CD4-positive, alpha-beta T cell treated with Interleukin-17A for 4 hours (primary cell): ENCODE measurements at regions not wholly inside any gene's neighbourhood (a gene's known extent, or its start where the extent isn't known, plus 50 kb on each side); places are given as distances from the start of the nearest gene placed in this dataset.
"Not testable (repeated sequence)": the region's sequence is repeated elsewhere in the genome, so short reads cannot be mapped to it uniquely, and the experiment has no call there.

Source experiments
- DNase-seq: peaks from one replicate; pipeline ENCODE4 v3.0.0-alpha.2; 2020; ENCODE audit warnings: mixed read lengths

GRCh38 chr1:229141271-229141670, 129.6 kb upstream of the RAB4A start:
- no peak for DNase-seq

GRCh38 chr1:229141689-229142377, 129.1 kb upstream of the RAB4A start:
- DNase-seq, result no peak

GRCh38 chr1:229142471-229142870, 128.4 kb upstream of the RAB4A start:
- no peak for DNase-seq

GRCh38 chr1:229146647-229147046, 124.3 kb upstream of the RAB4A start:
- DNase-seq, result no peak

- DNase-seq, result no peak
Measured at GRCh38 chr1:229147072-229147471, 123.8 kb upstream of the RAB4A start.

GRCh38 chr1:229148041-229148671, 122.8 kb upstream of the RAB4A start:
- no peak for DNase-seq

- DNase-seq, result no peak
Measured at GRCh38 chr1:229148743-229149142, 122.2 kb upstream of the RAB4A start.

- no peak for DNase-seq
Measured at GRCh38 chr1:229149435-229149834, 121.5 kb upstream of the RAB4A start.

- no peak for DNase-seq
Measured at GRCh38 chr1:229150518-229150917, 120.4 kb upstream of the RAB4A start.

GRCh38 chr1:229151412-229151811, 119.5 kb upstream of the RAB4A start:
- not testable (repeated sequence) for DNase-seq

- DNase-seq, result no peak
Measured at GRCh38 chr1:229152311-229152710, 118.6 kb upstream of the RAB4A start.

GRCh38 chr1:229153955-229154548, 116.9 kb upstream of the RAB4A start:
- no peak for DNase-seq

GRCh38 chr1:229154811-229155210, 116.1 kb upstream of the RAB4A start:
- no peak for DNase-seq

GRCh38 chr1:229155472-229155871, 115.4 kb upstream of the RAB4A start:
- peak; percentile 59 for DNase-seq

- no peak for DNase-seq
Measured at GRCh38 chr1:229156872-229157271, 114.0 kb upstream of the RAB4A start.

GRCh38 chr1:229157480-229157879, 113.4 kb upstream of the RAB4A start:
- DNase-seq, result no peak

- no peak for DNase-seq
Measured at GRCh38 chr1:229158341-229158921, 112.5 kb upstream of the RAB4A start.

- DNase-seq, result no peak
Measured at GRCh38 chr1:229158927-229159326, 112.0 kb upstream of the RAB4A start.

GRCh38 chr1:229159668-229160544, 111.0 kb upstream of the RAB4A start:
- DNase-seq, result no peak

GRCh38 chr1:229161740-229162139, 109.2 kb upstream of the RAB4A start:
- no peak for DNase-seq

GRCh38 chr1:229162825-229163515, 107.9 kb upstream of the RAB4A start:
- DNase-seq, result no peak

- no peak for DNase-seq
Measured at GRCh38 chr1:229164348-229164747, 106.6 kb upstream of the RAB4A start.
